Mesodermal cell (in vitro differentiated cells): ENCODE measurements at regions not wholly inside any gene's neighbourhood (a gene's known extent, or its start where the extent isn't known, plus 50 kb on each side); places are given as distances from the start of the nearest gene placed in this dataset.

Experiments used
- H3K27ac ChIP-seq: 2 replicates; pipeline ENCODE4 v1.7.0; 2013; ENCODE audit warnings: mild to moderate bottlenecking, low read depth, low read length, moderate library complexity; ENCODE audit not compliant: severe bottlenecking
- H3K36me3 ChIP-seq: 2 replicates; pipeline ENCODE4 v1.7.1; 2013; ENCODE audit warnings: mild to moderate bottlenecking, low read length, moderate library complexity; ENCODE audit not compliant: control insufficient read depth, insufficient read depth
- H3K4me1 ChIP-seq: one replicate; pipeline ENCODE4 v1.7.1; 2013; ENCODE audit warnings: mild to moderate bottlenecking, low read length; ENCODE audit not compliant: insufficient read depth, control insufficient read depth, poor library complexity, severe bottlenecking
- H3K4me3 ChIP-seq: 2 replicates; pipeline ENCODE4 v1.7.0; 2013; ENCODE audit warnings: low read length, control low read depth, mild to moderate bottlenecking; ENCODE audit not compliant: insufficient read depth, poor library complexity, severe bottlenecking; ENCODE audit errors: extremely low read depth
- H3K9me3 ChIP-seq: 2 replicates; pipeline ENCODE4 v1.7.1; 2013; ENCODE audit warnings: mild to moderate bottlenecking, low read length, moderate library complexity; ENCODE audit not compliant: control insufficient read depth
- WGBS, 2 experiments: methylation state at CpG; one replicate each; pipeline ENCODE4 v1.1.5; 2013; ENCODE audit warnings: missing lambda C conversion rate in 2 of 2; ENCODE audit not compliant: insufficient coverage in 2 of 2; 5-methylcytosine and 5-hydroxymethylcytosine counted together

GRCh38 chr12:73452672-73453469 lies 1084.8 kb upstream of the ATXN7L3B start:
- Histone ChIP-seq H3K27ac (no peak overlapping the region), H3K4me1 (peaks cover 3% of the 10 kb centered on the region), H3K36me3 (no peaks in the 10 kb centered on the region), H3K9me3 (no peaks in the 10 kb centered on the region), H3K4me3 (no peak overlapping the region)
- 80% methylated on average over 1 of the region's 3 CpGs; no CpG with 5 or more reads in 1 of the 2 experiments for WGBS, 2 experiments

- H3K4me3 ChIP-seq, result no peak overlapping the region
- no peaks in the 10 kb centered on the region for H3K9me3 ChIP-seq
- no peaks in the 10 kb centered on the region for H3K36me3 ChIP-seq
- peaks cover 3% of the 10 kb centered on the region for H3K4me1 ChIP-seq
- H3K27ac ChIP-seq, result no peak overlapping the region
These were observed 1077.4 kb upstream of the ATXN7L3B start for GRCh38 chr12:73460212-73460611.

- 51 to 60% methylated on average over 4 of the region's 4 CpGs for WGBS, 2 experiments
- Histone ChIP-seq H3K9me3 (no peaks in the 10 kb centered on the region), H3K4me3 (no peak overlapping the region), H3K36me3 (no peaks in the 10 kb centered on the region), H3K4me1 (no peaks in the 10 kb centered on the region), H3K27ac (no peak overlapping the region)
These were observed 1072.5 kb upstream of the ATXN7L3B start for GRCh38 chr12:73465106-73465505.

- H3K36me3 ChIP-seq, result no peaks in the 10 kb centered on the region
These were observed 1051.4 kb upstream of the ATXN7L3B start for GRCh38 chr12:73486256-73486655.

GRCh38 chr12:73506611-73507010 lies 1031.0 kb upstream of the ATXN7L3B start:
- WGBS, 2 experiments, result 83% methylated on average over 1 of the region's 1 CpG; no CpG with 5 or more reads in 1 of the 2 experiments
- H3K4me3 ChIP-seq, result no peak overlapping the region
- no peak overlapping the region for H3K27ac ChIP-seq
- H3K9me3 ChIP-seq, result no peaks in the 10 kb centered on the region
- no peaks in the 10 kb centered on the region for H3K4me1 ChIP-seq
- no peaks in the 10 kb centered on the region for H3K36me3 ChIP-seq

More at GRCh38 chr12:73486256-73486655, 1051.4 kb upstream of the ATXN7L3B start:
- Histone ChIP-seq H3K4me1 (no peaks in the 10 kb centered on the region), H3K9me3 (no peaks in the 10 kb centered on the region), H3K27ac (no peak overlapping the region), H3K4me3 (no peak overlapping the region)

GRCh38 chr12:73514672-73515071 lies 1023.0 kb upstream of the ATXN7L3B start:
- 100% methylated on average over 1 of the region's 3 CpGs for WGBS, 2 experiments
- Histone ChIP-seq H3K4me3 (no peak overlapping the region), H3K27ac (no peak overlapping the region)

GRCh38 chr12:73517859-73518258 lies 1019.8 kb upstream of the ATXN7L3B start:
- H3K36me3 ChIP-seq, result no peaks in the 10 kb centered on the region
- WGBS, 2 experiments, result 0% methylated on average over 1 of the region's 1 CpG; no CpG with 5 or more reads in 1 of the 2 experiments
- no peak overlapping the region for H3K4me3 ChIP-seq
- H3K27ac ChIP-seq, result no peak overlapping the region
- no peaks in the 10 kb centered on the region for H3K4me1 ChIP-seq
- no peaks in the 10 kb centered on the region for H3K9me3 ChIP-seq

More at GRCh38 chr12:73514672-73515071, 1023.0 kb upstream of the ATXN7L3B start:
- Histone ChIP-seq H3K4me1 (no peaks in the 10 kb centered on the region), H3K9me3 (no peaks in the 10 kb centered on the region), H3K36me3 (no peaks in the 10 kb centered on the region)

- H3K27ac ChIP-seq, result no peak overlapping the region
- no peaks in the 10 kb centered on the region for H3K9me3 ChIP-seq
- no peak overlapping the region for H3K4me3 ChIP-seq
- WGBS, 2 experiments, result no CpG with 5 or more reads among the region's 1 CpG
- no peaks in the 10 kb centered on the region for H3K36me3 ChIP-seq
- no peaks in the 10 kb centered on the region for H3K4me1 ChIP-seq
These were observed 1008.4 kb upstream of the ATXN7L3B start for GRCh38 chr12:73529231-73529630.

- H3K4me1 ChIP-seq, result no peaks in the 10 kb centered on the region
- H3K4me3 ChIP-seq, result no peak overlapping the region
- H3K9me3 ChIP-seq, result no peaks in the 10 kb centered on the region
These were observed 1007.7 kb upstream of the ATXN7L3B start for GRCh38 chr12:73529954-73530353.

GRCh38 chr12:73531752-73532151 lies 1005.9 kb upstream of the ATXN7L3B start:
- Histone ChIP-seq H3K9me3 (no peaks in the 10 kb centered on the region), H3K36me3 (no peaks in the 10 kb centered on the region), H3K27ac (no peak overlapping the region), H3K4me3 (no peak overlapping the region), H3K4me1 (no peaks in the 10 kb centered on the region)

More at GRCh38 chr12:73529954-73530353, 1007.7 kb upstream of the ATXN7L3B start:
- no peaks in the 10 kb centered on the region for H3K36me3 ChIP-seq
- no peak overlapping the region for H3K27ac ChIP-seq

GRCh38 chr12:73547421-73547820 lies 990.2 kb upstream of the ATXN7L3B start:
- H3K4me3 ChIP-seq, result no peak overlapping the region
- no peak overlapping the region for H3K27ac ChIP-seq
- H3K4me1 ChIP-seq, result peaks cover 4% of the 10 kb centered on the region
- no peaks in the 10 kb centered on the region for H3K9me3 ChIP-seq
- no peaks in the 10 kb centered on the region for H3K36me3 ChIP-seq
